CD4-positive, alpha-beta T cell (primary cell): ENCODE measurements at regions not wholly inside any gene's neighbourhood (a gene's known extent, or its start where the extent isn't known, plus 50 kb on each side); places are given as distances from the start of the nearest gene placed in this dataset.

ENCODE experiments used
- ATAC-seq: fragments of 200-7000 bp; cut with Tn5 transposase; one replicate; pipeline ENCODE4 v1.10.0; 2022; ENCODE audit warnings: mild to moderate bottlenecking; ENCODE audit not compliant: poor library complexity
- CTCF ChIA-PET: fragments of 350-600 bp; sonication (Branson Sonifier 250); formaldehyde crosslinking; loops from one replicate; lab custom pipeline; 2021; ENCODE audit warnings: antibody characterized with exemption, inconsistent platforms; lab: Charles Lee
- POLR2A ChIA-PET: fragments of 350-600 bp; sonication (Branson Sonifier 250); formaldehyde crosslinking; loops from one replicate; lab custom pipeline; 2021; ENCODE audit warnings: antibody characterized with exemption, inconsistent platforms; lab: Charles Lee
- DNase-seq, 14 experiments: peaks; one replicate each; pipeline ENCODE4 v3.0.0-alpha.2; 2013 to 2020; ENCODE audit warnings: mixed read lengths in 2 of 14
- H3K27ac ChIP-seq, 2 donors: one replicate each; pipeline versions ENCODE4 v1.5.1 to v1.7.0; 2013; ENCODE audit warnings: low read length in 2 of 2, low read depth in 1 of 2, mild to moderate bottlenecking in 1 of 2
- H3K27me3 ChIP-seq, 2 experiments: 1 replicate in 1 of 2; 2 replicates in 1 of 2; pipeline versions ENCODE4 v1.6.1 to v1.7.0; 2013; ENCODE audit warnings: low read length in 2 of 2, control low read depth in 1 of 2, mild to moderate bottlenecking in 1 of 2, moderate library complexity in 1 of 2; ENCODE audit not compliant: insufficient read depth in 2 of 2, control insufficient read depth in 1 of 2
- H3K36me3 ChIP-seq: one replicate; pipeline ENCODE4 v1.6.1; 2013; ENCODE audit warnings: low read length, control low read depth; ENCODE audit not compliant: insufficient read depth
- H3K4me1 ChIP-seq: one replicate; pipeline ENCODE4 v1.6.1; 2013; ENCODE audit warnings: low read length, control low read depth; ENCODE audit not compliant: insufficient read depth
- H3K4me3 ChIP-seq: one replicate; pipeline ENCODE4 v1.5.1; 2013; ENCODE audit warnings: mild to moderate bottlenecking, low read length, moderate library complexity
- H3K9me3 ChIP-seq, 2 experiments: 1 replicate in 1 of 2; 2 replicates in 1 of 2; pipeline versions ENCODE4 v1.6.1 to v1.7.0; 2013; ENCODE audit warnings: low read length in 2 of 2, mild to moderate bottlenecking in 2 of 2, control low read depth in 1 of 2, moderate library complexity in 1 of 2; ENCODE audit not compliant: control insufficient read depth in 1 of 2, insufficient read depth in 1 of 2
- H3K27ac Mint-ChIP-seq: one replicate; pipeline ENCODE4 v1.8.0; 2020; ENCODE audit warnings: mixed read lengths
- H3K27me3 Mint-ChIP-seq: one replicate; pipeline ENCODE4 v1.8.0; 2021; ENCODE audit warnings: mixed read lengths
- H3K36me3 Mint-ChIP-seq: one replicate; pipeline ENCODE4 v1.8.0; 2021; ENCODE audit warnings: low read depth, mixed read lengths
- H3K4me1 Mint-ChIP-seq: one replicate; pipeline ENCODE4 v1.8.0; 2021; ENCODE audit warnings: low read depth, mixed read lengths
- H3K4me3 Mint-ChIP-seq: one replicate; pipeline ENCODE4 v1.8.0; 2020; ENCODE audit warnings: mild to moderate bottlenecking, mixed read lengths
- H3K9me3 Mint-ChIP-seq: one replicate; pipeline ENCODE4 v1.8.0; 2020; ENCODE audit warnings: mixed read lengths
- intact Hi-C, 2 experiments: fragments of 100-400 bp; cut with DNase I in 1 of 2; cut with micrococcal nuclease in 1 of 2; formaldehyde crosslinking; loops; one replicate each; pipeline versions ENCODE4 v1.15.1 to v1.9.0; 2023 to 2025; cut with DNase I, micrococcal nuclease
- TF ChIP-seq, protein P1 (sequence below): fragments of 200-600 bp; IDR thresholded peaks from one replicate; pipeline ENCODE4 v1.8.0; 2022; ENCODE audit warnings: antibody characterized with exemption, mild to moderate bottlenecking

GRCh38 chr11:134792677-134793076, 380.6 kb upstream of the B3GAT1 start:
- DNase-seq (no peak), ATAC-seq (no peak)
- TF ChIP-seq, protein P1, sequence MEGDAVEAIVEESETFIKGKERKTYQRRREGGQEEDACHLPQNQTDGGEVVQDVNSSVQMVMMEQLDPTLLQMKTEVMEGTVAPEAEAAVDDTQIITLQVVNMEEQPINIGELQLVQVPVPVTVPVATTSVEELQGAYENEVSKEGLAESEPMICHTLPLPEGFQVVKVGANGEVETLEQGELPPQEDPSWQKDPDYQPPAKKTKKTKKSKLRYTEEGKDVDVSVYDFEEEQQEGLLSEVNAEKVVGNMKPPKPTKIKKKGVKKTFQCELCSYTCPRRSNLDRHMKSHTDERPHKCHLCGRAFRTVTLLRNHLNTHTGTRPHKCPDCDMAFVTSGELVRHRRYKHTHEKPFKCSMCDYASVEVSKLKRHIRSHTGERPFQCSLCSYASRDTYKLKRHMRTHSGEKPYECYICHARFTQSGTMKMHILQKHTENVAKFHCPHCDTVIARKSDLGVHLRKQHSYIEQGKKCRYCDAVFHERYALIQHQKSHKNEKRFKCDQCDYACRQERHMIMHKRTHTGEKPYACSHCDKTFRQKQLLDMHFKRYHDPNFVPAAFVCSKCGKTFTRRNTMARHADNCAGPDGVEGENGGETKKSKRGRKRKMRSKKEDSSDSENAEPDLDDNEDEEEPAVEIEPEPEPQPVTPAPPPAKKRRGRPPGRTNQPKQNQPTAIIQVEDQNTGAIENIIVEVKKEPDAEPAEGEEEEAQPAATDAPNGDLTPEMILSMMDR, result no peak
- Mint-ChIP-seq H3K4me1 (no peaks in the 10 kb centered on the region), H3K9me3 (no peaks in the 10 kb centered on the region), H3K4me3 (no peak overlapping the region), H3K36me3 (no peaks in the 10 kb centered on the region), H3K27me3 (peaks cover 20% of the 10 kb centered on the region), H3K27ac (no peak overlapping the region)
- H3K27ac ChIP-seq, result no peak overlapping the region
- peaks cover 0 to 8% of the 10 kb centered on the region in 2 experiments for H3K27me3 ChIP-seq
- no peaks in the 10 kb centered on the region for H3K4me1 ChIP-seq
- peaks cover 0 to 5% of the 10 kb centered on the region in 2 experiments for H3K9me3 ChIP-seq
- no peaks in the 10 kb centered on the region for H3K36me3 ChIP-seq
- ChIA-PET CTCF (interaction anchor here (1.1 kb wide), 1 partner anchor 11 kb away, joined by 3 read pairs; no protein-coding TSS in a partner anchor), POLR2A (no interaction called here)
- no peak overlapping the region for H3K4me3 ChIP-seq
- intact Hi-C loops, result no loop called here

DNA sequence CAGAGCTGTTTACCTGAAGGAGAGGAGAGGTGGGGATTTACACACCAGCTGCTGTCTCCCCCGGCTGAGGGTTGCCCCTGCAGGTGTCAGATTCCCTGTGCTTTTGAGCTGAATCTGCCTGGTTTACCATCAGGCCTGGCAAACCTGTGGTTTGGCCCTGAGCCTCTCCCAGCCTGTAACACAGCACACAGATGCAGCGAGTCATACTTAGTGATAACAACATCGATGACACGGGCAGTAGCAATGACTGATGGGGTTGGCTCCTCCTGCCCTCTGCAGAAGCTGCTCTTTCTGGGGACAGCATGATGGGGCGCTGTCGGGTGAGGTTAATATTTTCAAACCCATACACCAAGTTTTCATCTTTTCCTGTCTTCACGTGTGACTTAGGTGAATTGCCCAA, 380.0 kb upstream of the B3GAT1 start:
- ATAC-seq, result no peak
- Mint-ChIP-seq H3K9me3 (no peaks in the 10 kb centered on the region), H3K4me3 (no peak overlapping the region), H3K27ac (no peak overlapping the region), H3K27me3 (peaks cover 24% of the 10 kb centered on the region), H3K36me3 (no peaks in the 10 kb centered on the region), H3K4me1 (no peaks in the 10 kb centered on the region)
- no peak for DNase-seq
- Histone ChIP-seq H3K27ac (no peak overlapping the region), H3K9me3 (peaks cover 0 to 5% of the 10 kb centered on the region in 2 experiments), H3K36me3 (no peaks in the 10 kb centered on the region), H3K27me3 (peaks cover 0 to 8% of the 10 kb centered on the region in 2 experiments), H3K4me1 (no peaks in the 10 kb centered on the region), H3K4me3 (no peak overlapping the region)
- POLR2A ChIA-PET, result no interaction called here
- CTCF ChIA-PET, result interaction anchor here (1.1 kb wide), 1 partner anchor 11 kb away, joined by 3 read pairs; no protein-coding TSS in a partner anchor
- TF ChIP-seq, protein P1, result no peak
- intact Hi-C loops, result no loop called here

DNA sequence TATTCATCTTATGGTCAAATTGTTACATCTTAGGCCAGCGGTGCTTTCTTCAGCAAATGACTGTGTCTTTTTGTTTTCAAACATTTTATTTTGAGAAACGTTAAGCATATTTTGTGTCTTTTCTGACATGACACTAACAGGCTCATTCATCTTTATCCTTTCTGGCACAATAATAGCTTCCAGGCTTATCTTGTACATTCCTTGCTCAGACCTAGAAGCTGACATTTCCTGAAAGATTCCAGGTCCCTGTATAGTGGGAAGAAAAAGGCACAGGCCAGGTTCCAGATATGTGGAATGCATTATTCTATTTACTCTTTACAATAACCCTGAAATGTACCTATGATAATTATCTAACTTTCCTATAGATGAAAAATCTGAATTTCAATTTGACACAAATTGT, 379.1 kb upstream of the B3GAT1 start:
- H3K4me1 Mint-ChIP-seq, result no peaks in the 10 kb centered on the region
- peaks cover 0 to 5% of the 10 kb centered on the region in 2 experiments for H3K9me3 ChIP-seq
- peaks cover 2 to 8% of the 10 kb centered on the region in 2 experiments for H3K27me3 ChIP-seq
- no peak overlapping the region for H3K27ac ChIP-seq
- H3K36me3 Mint-ChIP-seq, result no peaks in the 10 kb centered on the region
- no peaks in the 10 kb centered on the region for H3K9me3 Mint-ChIP-seq
- no peak for ATAC-seq
- H3K36me3 ChIP-seq, result no peaks in the 10 kb centered on the region
- H3K4me3 Mint-ChIP-seq, result no peak overlapping the region
- intact Hi-C loops, result no loop called here
- ChIA-PET CTCF (no interaction called here), POLR2A (no interaction called here)
- H3K4me3 ChIP-seq, result no peak overlapping the region
- H3K27ac Mint-ChIP-seq, result no peak overlapping the region
- DNase-seq, result no peak
- TF ChIP-seq, protein P1, result no peak
- H3K27me3 Mint-ChIP-seq, result peaks cover 27% of the 10 kb centered on the region
- no peaks in the 10 kb centered on the region for H3K4me1 ChIP-seq
